Esophagus muscularis mucosa (tissue), 2 donors: ENCODE measurements at regions not wholly inside any gene's neighbourhood (a gene's known extent, or its start where the extent isn't known, plus 50 kb on each side); places are given as distances from the start of the nearest gene placed in this dataset.

Experiments
- POLR2A ChIP-seq: fragments of 450-650 bp; IDR thresholded peaks from one replicate; pipeline ENCODE4 v1.6.1; 2017; ENCODE audit warnings: antibody characterized with exemption, moderate library complexity, mild to moderate bottlenecking, low read depth
- POLR2AphosphoS5 ChIP-seq, 2 donors: sonication (generic); formaldehyde crosslinking; IDR thresholded peaks; one replicate each; pipeline ENCODE4 v1.6.1; 2017; ENCODE audit warnings: antibody characterized with exemption in 2 of 2

DNA sequence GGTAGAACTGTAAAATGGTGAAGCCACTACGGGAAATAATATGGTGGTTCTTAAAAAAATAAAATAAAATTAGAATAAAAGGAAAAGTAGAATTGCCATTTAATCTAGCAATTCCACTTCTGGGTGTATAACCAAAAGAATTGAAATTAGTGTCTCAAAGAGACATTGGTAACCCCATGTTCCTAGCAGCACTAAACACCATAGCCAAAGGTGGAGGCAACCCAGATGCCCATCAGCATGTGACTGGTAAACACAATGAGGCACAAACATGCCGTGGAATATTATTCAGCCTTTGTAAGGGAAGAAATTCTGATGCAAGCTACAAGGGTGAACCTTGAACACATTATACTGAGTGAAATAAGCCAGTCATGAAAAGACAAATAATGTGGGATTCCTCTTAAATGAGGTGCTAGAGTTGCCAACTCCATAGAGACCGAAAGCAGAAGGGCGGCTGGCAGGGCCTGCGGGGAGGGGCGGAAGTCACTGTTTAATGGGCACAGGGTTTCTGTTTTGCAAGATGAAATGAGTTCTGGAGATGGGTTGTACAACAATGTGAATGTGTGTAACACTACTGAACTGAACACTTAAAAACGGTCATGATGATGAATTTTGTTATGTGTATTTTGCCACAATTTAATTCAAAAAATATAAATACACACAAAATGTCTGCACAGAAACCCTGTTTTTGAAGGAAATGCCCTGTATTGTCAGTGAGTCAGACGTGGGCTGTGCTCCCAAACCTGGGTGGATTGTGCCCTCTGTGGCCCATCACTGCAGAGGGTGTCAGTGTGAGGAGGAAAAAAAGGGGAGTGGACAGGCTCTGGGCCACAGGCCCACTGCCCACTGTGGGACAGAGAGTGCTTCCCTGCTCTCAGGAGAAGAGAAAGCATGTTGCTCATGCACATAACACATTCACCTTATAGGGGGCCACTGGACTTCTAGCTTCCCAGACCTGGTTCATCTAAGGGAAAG is 49.6 kb upstream of the CD93 start:
- no peak for TF ChIP-seq POLR2AphosphoS5 (IDR thresholded peaks at IDR 0.05)
- TF ChIP-seq POLR2A: no peak
